Tibial artery (tissue), 4 donors: ENCODE measurements at regions not wholly inside any gene's neighbourhood (a gene's known extent, or its start where the extent isn't known, plus 50 kb on each side); places are given as distances from the start of the nearest gene placed in this dataset.
A peak's percentile ranks its signal among the peaks of the same experiment; 100 is the strongest.

Source experiments
- DNase-seq, 2 donors: peaks; one replicate each; pipeline ENCODE4 v3.0.0-alpha.2; 2019
- H3K27ac ChIP-seq, 2 donors: fragments of 200-600 bp; sonication (generic) in 1 of 2; 1 replicate in 1 of 2; 2 replicates in 1 of 2; pipeline ENCODE4 v1.5.1; 2018 to 2019; ENCODE audit warnings: mild to moderate bottlenecking in 1 of 2
- H3K27me3 ChIP-seq, 2 donors: fragments of 200-600 bp; sonication (generic) in 1 of 2; one replicate each; pipeline versions ENCODE4 v1.5.1 to v1.6.0; 2016 to 2019
- H3K36me3 ChIP-seq, 3 donors: fragments of 200-600 bp; sonication (generic) in 2 of 3; one replicate each; pipeline ENCODE4 v1.5.1; 2016 to 2019; ENCODE audit warnings: mild to moderate bottlenecking in 2 of 3
- H3K4me1 ChIP-seq, 4 donors: fragments of 200-600 bp; sonication (generic) in 2 of 4; 1 replicate in 3 of 4; 2 replicates in 1 of 4; pipeline ENCODE4 v1.5.1; 2016 to 2019
- H3K4me3 ChIP-seq, 2 donors: fragments of 200-600 bp; sonication (generic) in 1 of 2; 1 replicate in 1 of 2; 2 replicates in 1 of 2; pipeline ENCODE4 v1.5.1; 2018 to 2019; ENCODE audit warnings: mild to moderate bottlenecking in 2 of 2
- H3K9me3 ChIP-seq, 3 donors: fragments of 200-600 bp; sonication (generic) in 1 of 3; one replicate each; pipeline ENCODE4 v1.5.1; 2016 to 2019
- CTCF ChIP-seq, 2 experiments: fragments of 200-600 bp in 1 of 2; fragments of 450-650 bp in 1 of 2; IDR thresholded peaks; one replicate each; pipeline ENCODE4 v1.5.1; 2017 to 2019; ENCODE audit warnings: antibody characterized with exemption in 2 of 2, mild to moderate bottlenecking in 1 of 2, moderate library complexity in 1 of 2
- intact Hi-C: fragments of 100-400 bp; cut with DNase I; formaldehyde crosslinking; loops from one replicate; pipeline ENCODE4 v1.15.0; 2023; ENCODE audit warnings: low total_unique reads

- H3K27ac ChIP-seq, result no peak overlapping the region
- no peaks in the 10 kb centered on the region for H3K4me1 ChIP-seq
- no peaks in the 10 kb centered on the region for H3K36me3 ChIP-seq
- intact Hi-C loops, result no loop called here
- no peak for DNase-seq
- no peak for TF ChIP-seq CTCF (IDR thresholded peaks at IDR 0.05)
- H3K27me3 ChIP-seq, result peaks cover 0 to 5% of the 10 kb centered on the region in 2 donors
- H3K9me3 ChIP-seq, result peaks cover 0 to 7% (median 4%) of the 10 kb centered on the region in 3 donors
- H3K4me3 ChIP-seq, result no peak overlapping the region
Observed at GRCh38 chr22:49590381-49590780, 237.3 kb downstream of the BRD1 start.

GRCh38 chr22:49589811-49590210, 237.9 kb downstream of the BRD1 start:
- H3K4me1 ChIP-seq, result no peaks in the 10 kb centered on the region
- no peaks in the 10 kb centered on the region for H3K36me3 ChIP-seq
- no peak for TF ChIP-seq CTCF (IDR thresholded peaks at IDR 0.05)
- DNase-seq, result peak in 1 of 2 donors; percentile 28
- no peak overlapping the region for H3K27ac ChIP-seq
- peaks cover 0 to 5% of the 10 kb centered on the region in 2 donors for H3K27me3 ChIP-seq
- H3K9me3 ChIP-seq, result peaks cover 0 to 7% (median 4%) of the 10 kb centered on the region in 3 donors
- intact Hi-C loops, result no loop called here
- no peak overlapping the region for H3K4me3 ChIP-seq

- Histone ChIP-seq H3K27me3 (peaks cover 0 to 5% of the 10 kb centered on the region in 2 donors), H3K9me3 (peaks cover 0 to 4% (median 4%) of the 10 kb centered on the region in 3 donors), H3K36me3 (no peaks in the 10 kb centered on the region), H3K27ac (no peak overlapping the region), H3K4me1 (no peaks in the 10 kb centered on the region), H3K4me3 (no peak overlapping the region)
- TF ChIP-seq CTCF (IDR thresholded peaks at IDR 0.05), result no peak
- peak in 1 of 2 donors; percentile 53 for DNase-seq
- intact Hi-C loops, result no loop called here
Observed at GRCh38 chr22:49589301-49589700, 238.4 kb downstream of the BRD1 start.

- peaks cover 0 to 5% of the 10 kb centered on the region in 2 donors for H3K27me3 ChIP-seq
- intact Hi-C loops, result no loop called here
- TF ChIP-seq CTCF (IDR thresholded peaks at IDR 0.05), result no peak
- DNase-seq, result peak in 1 of 2 donors; percentile 33
- H3K9me3 ChIP-seq, result no peaks in the 10 kb centered on the region
- H3K27ac ChIP-seq, result no peak overlapping the region
- no peaks in the 10 kb centered on the region for H3K36me3 ChIP-seq
- no peaks in the 10 kb centered on the region for H3K4me1 ChIP-seq
- no peak overlapping the region for H3K4me3 ChIP-seq
Observed at GRCh38 chr22:49588739-49589138, 238.9 kb downstream of the BRD1 start.

GRCh38 chr22:49587987-49588386, 239.7 kb downstream of the BRD1 start:
- Histone ChIP-seq H3K4me1 (no peaks in the 10 kb centered on the region), H3K27me3 (peaks cover 0 to 5% of the 10 kb centered on the region in 2 donors), H3K27ac (no peak overlapping the region), H3K4me3 (no peak overlapping the region), H3K9me3 (no peaks in the 10 kb centered on the region), H3K36me3 (no peaks in the 10 kb centered on the region)
- no peak for TF ChIP-seq CTCF (IDR thresholded peaks at IDR 0.05)
- intact Hi-C loops, result no loop called here
- DNase-seq, result no peak

GRCh38 chr22:49587421-49587820, 240.3 kb downstream of the BRD1 start:
- intact Hi-C loops, result no loop called here
- Histone ChIP-seq H3K9me3 (no peaks in the 10 kb centered on the region), H3K4me1 (no peaks in the 10 kb centered on the region), H3K4me3 (no peak overlapping the region), H3K27ac (no peak overlapping the region), H3K36me3 (no peaks in the 10 kb centered on the region), H3K27me3 (peaks cover 0 to 5% of the 10 kb centered on the region in 2 donors)
- TF ChIP-seq CTCF (IDR thresholded peaks at IDR 0.05), result no peak
- DNase-seq, result peak in 1 of 2 donors; percentile 59
